ENCODE measurements at regions not wholly inside any gene's neighbourhood (a gene's known extent, or its start where the extent isn't known, plus 50 kb on each side); places are given as distances from the start of the nearest gene placed in this dataset.

- no peak for TF ChIP-seq CTCF (IDR thresholded peaks at IDR 0.05; ENCODE audit: poor library complexity)
- no peak for TF ChIP-seq EZH2 (IDR thresholded peaks at IDR 0.05; ENCODE audit: borderline replicate concordance)
- no peak for TF ChIP-seq EZH2phosphoT487 (IDR thresholded peaks at IDR 0.05; ENCODE audit: low read depth, severe bottlenecking, unreplicated experiment)
These were observed 96.6 kb upstream of the PTPRM start for GRCh38 chr18:7470503-7470902.

All from hepatocyte (in vitro differentiated cells).